ENCODE measurements at regions not wholly inside any gene's neighbourhood (a gene's known extent, or its start where the extent isn't known, plus 50 kb on each side); places are given as distances from the start of the nearest gene placed in this dataset.

GRCh38 chr14:44361083-44361482, 146.0 kb downstream of the FSCB start:
- ATAC-seq: no peak
- no peak for TF ChIP-seq TSHZ2 (CRISPR knock-in tag; IDR thresholded peaks at IDR 0.05)
- no peak for TF ChIP-seq ZFP3 (CRISPR knock-in tag; IDR thresholded peaks at IDR 0.05)
- no peak for TF ChIP-seq ZFP30 (CRISPR knock-in tag; IDR thresholded peaks at IDR 0.05)
- TF ChIP-seq, protein P1, sequence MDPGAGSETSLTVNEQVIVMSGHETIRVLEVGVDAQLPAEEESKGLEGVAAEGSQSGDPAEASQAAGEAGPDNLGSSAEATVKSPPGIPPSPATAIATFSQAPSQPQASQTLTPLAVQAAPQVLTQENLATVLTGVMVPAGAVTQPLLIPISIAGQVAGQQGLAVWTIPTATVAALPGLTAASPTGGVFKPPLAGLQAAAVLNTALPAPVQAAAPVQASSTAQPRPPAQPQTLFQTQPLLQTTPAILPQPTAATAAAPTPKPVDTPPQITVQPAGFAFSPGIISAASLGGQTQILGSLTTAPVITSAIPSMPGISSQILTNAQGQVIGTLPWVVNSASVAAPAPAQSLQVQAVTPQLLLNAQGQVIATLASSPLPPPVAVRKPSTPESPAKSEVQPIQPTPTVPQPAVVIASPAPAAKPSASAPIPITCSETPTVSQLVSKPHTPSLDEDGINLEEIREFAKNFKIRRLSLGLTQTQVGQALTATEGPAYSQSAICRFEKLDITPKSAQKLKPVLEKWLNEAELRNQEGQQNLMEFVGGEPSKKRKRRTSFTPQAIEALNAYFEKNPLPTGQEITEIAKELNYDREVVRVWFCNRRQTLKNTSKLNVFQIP (CRISPR knock-in tag; IDR thresholded peaks at IDR 0.05; ENCODE audit: borderline replicate concordance, low read depth): no peak
- TF ChIP-seq, protein P2, sequence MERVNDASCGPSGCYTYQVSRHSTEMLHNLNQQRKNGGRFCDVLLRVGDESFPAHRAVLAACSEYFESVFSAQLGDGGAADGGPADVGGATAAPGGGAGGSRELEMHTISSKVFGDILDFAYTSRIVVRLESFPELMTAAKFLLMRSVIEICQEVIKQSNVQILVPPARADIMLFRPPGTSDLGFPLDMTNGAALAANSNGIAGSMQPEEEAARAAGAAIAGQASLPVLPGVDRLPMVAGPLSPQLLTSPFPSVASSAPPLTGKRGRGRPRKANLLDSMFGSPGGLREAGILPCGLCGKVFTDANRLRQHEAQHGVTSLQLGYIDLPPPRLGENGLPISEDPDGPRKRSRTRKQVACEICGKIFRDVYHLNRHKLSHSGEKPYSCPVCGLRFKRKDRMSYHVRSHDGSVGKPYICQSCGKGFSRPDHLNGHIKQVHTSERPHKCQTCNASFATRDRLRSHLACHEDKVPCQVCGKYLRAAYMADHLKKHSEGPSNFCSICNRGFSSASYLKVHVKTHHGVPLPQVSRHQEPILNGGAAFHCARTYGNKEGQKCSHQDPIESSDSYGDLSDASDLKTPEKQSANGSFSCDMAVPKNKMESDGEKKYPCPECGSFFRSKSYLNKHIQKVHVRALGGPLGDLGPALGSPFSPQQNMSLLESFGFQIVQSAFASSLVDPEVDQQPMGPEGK (CRISPR knock-in tag; IDR thresholded peaks at IDR 0.05; ENCODE audit: borderline replicate concordance): no peak
- no peak for TF ChIP-seq ARNTL (CRISPR knock-in tag; IDR thresholded peaks at IDR 0.05; ENCODE audit: borderline replicate concordance, low read depth)
- no peak for TF ChIP-seq ZC3H10 (CRISPR knock-in tag; IDR thresholded peaks at IDR 0.05)
- no peak for TF ChIP-seq BACH2 (CRISPR knock-in tag; IDR thresholded peaks at IDR 0.05; ENCODE audit: borderline replicate concordance)
- TF ChIP-seq ESRRG (CRISPR knock-in tag; IDR thresholded peaks at IDR 0.05): no peak
- no peak for TF ChIP-seq ZNF8 (CRISPR knock-in tag; IDR thresholded peaks at IDR 0.05)
- no peak for TF ChIP-seq ZNF70 (CRISPR knock-in tag; IDR thresholded peaks at IDR 0.05)
- no peak for TF ChIP-seq ZNF565 (CRISPR knock-in tag; conservative IDR thresholded peaks at IDR 0.05; ENCODE audit: low read depth)
- TF ChIP-seq SNAI2 (CRISPR knock-in tag; IDR thresholded peaks at IDR 0.05): no peak
- no peak for TF ChIP-seq OSR1 (CRISPR knock-in tag; IDR thresholded peaks at IDR 0.05)
- TF ChIP-seq RARB (CRISPR knock-in tag; IDR thresholded peaks at IDR 0.05): no peak
- TF ChIP-seq TCF4 (CRISPR knock-in tag; IDR thresholded peaks at IDR 0.05; ENCODE audit: borderline replicate concordance): no peak
- TF ChIP-seq CREB5 (CRISPR knock-in tag; IDR thresholded peaks at IDR 0.05; ENCODE audit: low read depth): no peak
- no peak for TF ChIP-seq ISL1 (CRISPR knock-in tag; IDR thresholded peaks at IDR 0.05)

DNA sequence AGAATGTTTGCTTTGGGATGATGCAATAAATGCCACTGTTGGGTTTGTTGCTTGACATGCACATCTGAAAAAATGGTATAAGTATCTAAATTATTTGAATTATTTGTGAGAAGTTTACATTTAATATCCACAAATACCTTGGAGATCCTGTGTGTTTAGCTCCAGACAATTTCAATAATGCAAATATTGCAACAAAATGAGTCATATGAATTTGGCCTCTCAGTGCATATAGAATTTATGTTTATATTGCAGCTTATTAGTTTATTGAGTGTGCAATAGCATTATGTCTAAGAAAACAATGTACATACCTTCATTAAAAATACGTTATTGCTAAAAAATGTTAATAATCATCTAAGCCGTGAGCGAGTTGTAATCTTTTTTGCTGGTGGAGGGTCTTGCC, 153.3 kb downstream of the FSCB start:
- TF ChIP-seq CREB5 (CRISPR knock-in tag; IDR thresholded peaks at IDR 0.05; ENCODE audit: low read depth) (no peak), SNAI2 (CRISPR knock-in tag; IDR thresholded peaks at IDR 0.05) (no peak), TSHZ2 (CRISPR knock-in tag; IDR thresholded peaks at IDR 0.05) (no peak), ZFP3 (CRISPR knock-in tag; IDR thresholded peaks at IDR 0.05) (no peak)
- no peak for ATAC-seq

DNA sequence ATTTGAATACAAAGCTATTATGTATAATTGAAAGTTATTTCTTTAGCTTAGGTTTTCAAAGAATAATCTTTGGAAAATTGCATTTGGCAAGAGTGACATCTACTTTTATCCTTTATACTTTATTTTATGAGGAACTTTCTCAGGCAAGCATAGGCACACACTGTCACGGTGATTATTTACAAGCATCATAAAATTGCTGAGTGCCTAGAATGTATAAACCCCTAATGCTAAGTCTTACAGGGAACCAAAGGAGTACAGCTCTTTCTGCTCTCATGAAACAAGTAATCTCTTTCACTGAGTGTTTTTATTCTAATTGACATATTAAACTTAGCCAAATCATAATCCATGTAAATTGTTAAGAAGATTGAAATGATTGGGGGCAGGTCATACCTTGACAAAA, 154.9 kb downstream of the FSCB start:
- no peak for ATAC-seq
- TF ChIP-seq ARNTL (CRISPR knock-in tag; IDR thresholded peaks at IDR 0.05; ENCODE audit: borderline replicate concordance, low read depth): no peak
- TF ChIP-seq SNAI2 (CRISPR knock-in tag; IDR thresholded peaks at IDR 0.05): no peak
- TF ChIP-seq ZC3H10 (CRISPR knock-in tag; IDR thresholded peaks at IDR 0.05): no peak
- no peak for TF ChIP-seq CSDC2 (CRISPR knock-in tag; IDR thresholded peaks at IDR 0.05)
- TF ChIP-seq ZNF70 (CRISPR knock-in tag; IDR thresholded peaks at IDR 0.05): no peak
- TF ChIP-seq GLIS3 (CRISPR knock-in tag; IDR thresholded peaks at IDR 0.05): no peak
- TF ChIP-seq ISL1 (CRISPR knock-in tag; IDR thresholded peaks at IDR 0.05): no peak
- no peak for TF ChIP-seq ZFP3 (CRISPR knock-in tag; IDR thresholded peaks at IDR 0.05)
- no peak for TF ChIP-seq ZNF565 (CRISPR knock-in tag; conservative IDR thresholded peaks at IDR 0.05; ENCODE audit: low read depth)
- TF ChIP-seq ESRRG (CRISPR knock-in tag; IDR thresholded peaks at IDR 0.05): no peak
- TF ChIP-seq, protein P3, sequence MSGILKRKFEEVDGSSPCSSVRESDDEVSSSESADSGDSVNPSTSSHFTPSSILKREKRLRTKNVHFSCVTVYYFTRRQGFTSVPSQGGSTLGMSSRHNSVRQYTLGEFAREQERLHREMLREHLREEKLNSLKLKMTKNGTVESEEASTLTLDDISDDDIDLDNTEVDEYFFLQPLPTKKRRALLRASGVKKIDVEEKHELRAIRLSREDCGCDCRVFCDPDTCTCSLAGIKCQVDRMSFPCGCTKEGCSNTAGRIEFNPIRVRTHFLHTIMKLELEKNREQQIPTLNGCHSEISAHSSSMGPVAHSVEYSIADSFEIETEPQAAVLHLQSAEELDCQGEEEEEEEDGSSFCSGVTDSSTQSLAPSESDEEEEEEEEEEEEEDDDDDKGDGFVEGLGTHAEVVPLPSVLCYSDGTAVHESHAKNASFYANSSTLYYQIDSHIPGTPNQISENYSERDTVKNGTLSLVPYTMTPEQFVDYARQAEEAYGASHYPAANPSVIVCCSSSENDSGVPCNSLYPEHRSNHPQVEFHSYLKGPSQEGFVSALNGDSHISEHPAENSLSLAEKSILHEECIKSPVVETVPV (CRISPR knock-in tag; IDR thresholded peaks at IDR 0.05): no peak
- no peak for TF ChIP-seq CREB5 (CRISPR knock-in tag; IDR thresholded peaks at IDR 0.05; ENCODE audit: low read depth)
